Thyroid gland (tissue), 4 donors: ENCODE measurements at regions not wholly inside any gene's neighbourhood (a gene's known extent, or its start where the extent isn't known, plus 50 kb on each side); places are given as distances from the start of the nearest gene placed in this dataset.
"Not testable (repeated sequence)": the region's sequence is repeated elsewhere in the genome, so short reads cannot be mapped to it uniquely, and the experiment has no call there.

Experiments
- DNase-seq, 2 donors: peaks; one replicate each; pipeline ENCODE4 v3.0.0-alpha.2; 2019
- H3K27ac ChIP-seq, 3 donors: fragments of 200-600 bp; sonication (generic); 1 replicate in 2 of 3; 2 replicates in 1 of 3; pipeline ENCODE4 v1.5.1; 2016 to 2019; ENCODE audit warnings: mild to moderate bottlenecking in 1 of 3, moderate library complexity in 1 of 3
- H3K27me3 ChIP-seq: fragments of 200-600 bp; sonication (generic); one replicate; pipeline ENCODE4 v1.5.1; 2019
- H3K36me3 ChIP-seq, 2 donors: fragments of 200-600 bp; sonication (generic); one replicate each; pipeline ENCODE4 v1.5.1; 2016 to 2019
- H3K4me1 ChIP-seq, 2 donors: fragments of 200-600 bp; sonication (generic); one replicate each; pipeline ENCODE4 v1.5.1; 2017 to 2019
- H3K4me3 ChIP-seq, 3 donors: fragments of 200-600 bp; sonication (generic); replicated peaks in 1 of 3; 1 replicate in 2 of 3; 2 replicates in 1 of 3; pipeline ENCODE4 v1.5.1; 2016; ENCODE audit warnings: mild to moderate bottlenecking in 1 of 3
- H3K9me3 ChIP-seq: fragments of 200-600 bp; sonication (generic); one replicate; pipeline ENCODE4 v1.5.1; 2017
- WGBS, 2 donors: methylation state at CpG; one replicate each; pipeline ENCODE4 v1.1.5; 2017; 5-methylcytosine and 5-hydroxymethylcytosine counted together
- intact Hi-C: fragments of 100-400 bp; cut with DNase I; formaldehyde crosslinking; loops from one replicate; pipeline ENCODE4 v1.15.1; 2023

DNA sequence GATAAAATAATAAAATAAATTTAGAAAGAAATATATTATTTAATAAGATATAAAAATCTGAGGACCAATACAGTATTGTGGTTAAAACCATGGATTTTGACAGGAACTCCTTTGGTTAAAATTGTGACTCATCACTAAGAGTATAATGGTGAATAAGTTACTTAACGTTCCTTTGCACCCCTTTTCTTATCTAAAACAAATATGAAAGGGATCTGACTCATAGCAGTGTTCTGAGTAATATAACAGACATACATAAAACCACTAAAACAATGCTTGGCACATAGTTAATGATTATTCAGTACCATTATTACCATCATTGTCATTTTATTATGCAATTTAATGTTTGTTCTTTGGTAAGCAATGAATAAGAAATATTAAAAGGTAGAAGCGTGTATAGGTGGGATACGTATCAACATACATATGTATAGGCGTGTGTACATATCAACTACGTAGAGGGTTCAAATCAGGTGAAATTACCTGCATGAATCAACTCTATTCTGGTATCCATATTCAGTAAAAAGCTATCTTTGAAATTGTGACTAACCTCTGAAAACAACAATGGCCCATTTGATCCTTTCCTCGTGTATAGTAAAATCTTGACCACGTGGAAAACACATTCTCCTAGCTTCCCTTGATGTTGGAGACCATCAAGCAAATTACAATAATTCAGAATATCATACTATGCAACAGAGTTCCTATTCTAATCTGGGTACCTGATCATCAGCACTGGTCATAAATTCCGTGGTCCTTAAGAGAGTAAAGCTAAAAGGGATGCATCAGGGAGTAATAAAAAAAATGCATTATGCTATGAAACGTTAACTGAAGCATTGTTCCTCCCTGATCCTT is 342.6 kb upstream of the SPATA31A3 start:
- intact Hi-C loops, H3K27ac ChIP-seq, H3K9me3 ChIP-seq, DNase-seq, H3K4me1 ChIP-seq, H3K4me3 ChIP-seq, H3K36me3 ChIP-seq, H3K27me3 ChIP-seq: not testable (repeated sequence)
- WGBS, 2 donors = no CpG with 5 or more reads among the region's 9 CpGs

DNA sequence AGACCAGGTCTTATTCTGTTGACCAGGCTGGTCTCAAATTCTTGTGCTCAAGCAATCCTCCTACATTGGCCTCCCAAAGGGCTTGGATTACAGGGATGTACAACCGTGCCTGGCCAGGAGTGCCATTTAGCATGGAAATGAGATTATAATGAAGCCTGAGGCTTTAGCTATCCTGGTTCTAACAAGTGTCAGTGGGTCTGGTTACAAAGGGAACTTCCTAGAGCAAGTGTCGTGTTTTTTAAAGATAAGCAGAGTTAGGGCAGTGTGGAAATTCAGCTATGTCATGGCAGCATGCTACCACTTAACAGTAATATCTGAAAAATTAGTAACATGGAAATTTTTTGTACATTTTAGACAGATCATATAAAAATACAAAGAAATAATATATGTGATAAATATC is 339.3 kb upstream of the SPATA31A3 start:
- H3K36me3 ChIP-seq, H3K27me3 ChIP-seq, H3K4me1 ChIP-seq, intact Hi-C loops, H3K9me3 ChIP-seq, H3K4me3 ChIP-seq, H3K27ac ChIP-seq, DNase-seq: not testable (repeated sequence)
- WGBS, 2 donors = no CpG with 5 or more reads among the region's 2 CpGs

DNA sequence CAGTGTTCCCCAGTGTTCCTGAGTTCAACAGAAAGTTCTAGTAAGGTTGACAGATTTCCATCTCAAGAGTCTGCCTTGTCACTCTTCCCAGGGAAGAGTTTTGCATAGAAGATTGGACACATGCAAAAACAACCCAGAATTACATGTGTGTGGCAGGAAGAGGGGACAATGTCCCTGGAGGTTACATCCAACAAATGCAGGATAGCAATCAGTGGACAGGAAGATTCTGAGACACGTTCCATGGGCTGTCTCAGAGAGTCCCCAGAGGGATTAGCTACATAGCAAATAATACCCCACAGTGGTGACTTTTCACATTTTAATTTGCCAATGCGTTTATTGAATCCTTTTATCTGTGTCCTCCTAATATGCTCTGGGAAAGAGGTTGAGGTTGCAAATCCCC is 321.1 kb upstream of the SPATA31A3 start:
- H3K36me3 ChIP-seq, H3K4me3 ChIP-seq, H3K27ac ChIP-seq, intact Hi-C loops, H3K4me1 ChIP-seq, H3K27me3 ChIP-seq, H3K9me3 ChIP-seq, DNase-seq: not testable (repeated sequence)
- no CpG with 5 or more reads among the region's 2 CpGs for WGBS, 2 donors

DNA sequence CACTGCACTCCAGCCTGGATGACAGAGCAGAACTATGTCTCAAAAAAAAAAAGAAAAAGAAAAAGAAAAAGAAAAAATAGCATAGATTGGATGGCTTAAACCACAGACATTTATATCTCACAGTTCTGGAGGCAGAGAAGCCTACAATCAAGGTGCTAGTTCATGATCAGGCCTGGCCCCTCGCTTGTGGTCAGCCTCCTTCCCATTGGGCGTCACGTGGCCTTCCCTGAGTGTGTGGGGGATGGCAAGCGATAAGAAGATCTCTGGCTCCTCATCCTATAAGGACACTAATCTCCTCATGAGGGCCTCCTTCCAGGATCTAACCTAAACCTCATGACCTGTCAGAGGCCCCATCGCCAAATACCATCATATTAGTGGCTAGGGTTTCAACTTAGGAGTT is 320.2 kb upstream of the SPATA31A3 start:
- H3K36me3 ChIP-seq, H3K27me3 ChIP-seq, H3K4me3 ChIP-seq, H3K4me1 ChIP-seq, DNase-seq, H3K27ac ChIP-seq, H3K9me3 ChIP-seq, intact Hi-C loops: not testable (repeated sequence)
- WGBS, 2 donors = no CpG with 5 or more reads among the region's 5 CpGs

DNA sequence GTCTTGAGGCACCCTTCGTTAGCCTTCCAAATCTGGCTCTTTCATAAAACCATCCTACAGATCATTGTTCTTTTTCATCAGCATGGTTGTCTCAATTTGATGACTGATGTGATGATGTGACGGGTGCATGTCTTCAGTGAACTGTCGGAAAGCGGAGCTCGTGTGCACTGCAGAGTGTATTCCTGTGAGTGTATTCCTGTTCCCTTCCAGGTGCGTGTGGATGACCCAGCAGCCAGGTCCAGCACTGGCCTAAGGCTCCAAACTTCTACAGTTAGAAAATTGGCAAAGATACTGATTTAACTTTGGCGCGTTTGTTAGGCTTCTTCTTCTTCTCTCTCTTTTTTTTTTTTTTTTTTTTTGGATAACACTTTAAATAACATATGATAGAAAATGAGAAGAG is 314.8 kb upstream of the SPATA31A3 start:
- H3K27me3 ChIP-seq, H3K27ac ChIP-seq, H3K4me1 ChIP-seq, intact Hi-C loops, H3K9me3 ChIP-seq, H3K36me3 ChIP-seq, DNase-seq, H3K4me3 ChIP-seq: not testable (repeated sequence)
- WGBS, 2 donors = no CpG with 5 or more reads among the region's 8 CpGs

DNA sequence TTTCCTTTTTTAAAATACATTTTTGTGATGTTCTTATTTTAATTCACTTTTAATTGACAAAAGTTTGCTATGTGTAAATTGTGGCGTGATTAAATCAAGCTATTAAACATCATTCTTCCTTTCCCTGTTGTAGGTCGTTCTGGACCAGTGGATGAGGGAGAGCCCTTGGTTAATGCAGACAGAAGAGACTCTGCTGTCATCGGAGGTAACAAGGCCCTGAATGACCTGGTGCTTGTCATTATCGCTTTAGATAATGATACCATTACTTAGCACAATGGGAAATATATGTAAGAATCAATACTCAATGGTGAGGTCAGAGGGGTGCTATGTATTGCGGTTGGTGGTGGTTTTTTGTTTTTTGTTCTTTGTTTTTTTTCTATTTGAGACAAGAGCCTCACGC is 296.4 kb upstream of the SPATA31A3 start:
- intact Hi-C loops, H3K27ac ChIP-seq, H3K4me1 ChIP-seq, H3K36me3 ChIP-seq, H3K27me3 ChIP-seq, H3K4me3 ChIP-seq, H3K9me3 ChIP-seq, DNase-seq: not testable (repeated sequence)
- no CpG with 5 or more reads among the region's 6 CpGs for WGBS, 2 donors

DNA sequence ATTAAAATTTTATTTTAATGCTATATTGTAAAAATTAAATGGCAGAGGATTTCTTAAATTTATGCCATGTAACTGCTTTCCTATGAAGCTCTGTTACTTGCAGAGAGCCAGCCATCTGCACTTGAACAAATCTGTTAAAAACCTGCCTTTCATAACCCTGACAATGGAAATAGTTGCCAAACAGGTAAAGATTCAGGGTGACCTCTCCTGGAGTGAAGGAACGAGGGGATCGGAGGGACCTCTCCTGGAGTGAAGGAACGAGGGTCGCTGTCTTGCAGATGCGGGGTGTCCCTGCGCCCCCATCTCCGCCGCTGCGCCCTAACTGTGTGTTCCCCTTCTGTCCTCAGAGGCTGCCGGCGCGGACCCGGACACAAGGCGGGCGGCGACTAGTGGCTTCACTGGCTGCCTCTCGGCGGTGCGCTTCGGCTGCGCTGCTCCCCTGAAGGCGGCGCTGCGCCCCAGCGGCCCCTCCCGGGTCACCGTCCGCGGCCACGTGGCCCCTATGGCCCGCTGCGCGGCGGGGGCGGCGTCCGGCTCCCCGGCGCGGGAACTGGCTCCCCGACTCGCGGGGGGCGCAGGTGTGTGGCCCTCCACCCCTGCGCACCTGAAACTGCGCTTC is 295.9 kb upstream of the SPATA31A3 start:
- no CpG with 5 or more reads among the region's 46 CpGs for WGBS, 2 donors
- DNase-seq, H3K4me1 ChIP-seq, H3K4me3 ChIP-seq, H3K27ac ChIP-seq, H3K36me3 ChIP-seq, H3K27me3 ChIP-seq, intact Hi-C loops, H3K9me3 ChIP-seq: not testable (repeated sequence)

DNA sequence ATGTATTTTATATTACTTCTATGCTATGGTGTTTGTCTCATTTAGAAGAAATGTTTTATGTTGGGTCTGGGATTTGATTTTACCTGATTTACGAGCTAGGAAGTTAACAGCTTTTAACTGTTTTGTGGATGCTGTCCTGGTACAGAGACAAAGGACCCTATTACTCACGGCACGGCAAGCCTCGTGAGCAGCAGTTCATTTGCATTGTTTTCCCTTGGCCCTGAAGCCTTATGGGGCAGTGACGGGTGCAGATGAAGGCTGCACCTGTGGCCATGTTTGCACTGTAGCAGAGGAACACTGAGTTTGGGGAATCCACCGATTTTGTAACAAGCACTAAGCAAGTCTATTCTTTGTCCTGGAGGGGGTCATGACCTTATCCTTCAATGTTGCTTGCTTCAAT is 291.9 kb upstream of the SPATA31A3 start:
- H3K4me3 ChIP-seq, H3K36me3 ChIP-seq, DNase-seq, H3K27me3 ChIP-seq, H3K4me1 ChIP-seq, H3K27ac ChIP-seq, H3K9me3 ChIP-seq, intact Hi-C loops: not testable (repeated sequence)
- no CpG with 5 or more reads among the region's 6 CpGs for WGBS, 2 donors

DNA sequence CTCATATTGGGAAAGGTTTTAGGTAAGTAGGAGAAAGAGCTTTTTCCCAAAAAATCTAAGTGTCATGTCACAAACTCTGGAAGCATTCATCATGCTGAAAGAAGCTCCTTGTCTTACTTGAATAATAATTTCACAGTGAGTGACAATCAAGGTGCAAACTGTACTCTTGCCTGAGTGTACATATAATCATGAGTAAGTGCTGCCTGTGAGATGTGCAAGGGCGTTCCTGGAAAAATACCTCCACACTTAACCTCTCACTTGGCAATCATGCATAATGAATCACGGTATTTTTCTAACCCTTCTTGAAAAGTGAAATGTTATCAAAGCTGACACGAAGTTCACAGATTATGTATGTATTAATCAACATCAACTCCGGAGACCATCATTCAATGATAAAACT is 289.2 kb upstream of the SPATA31A3 start:
- intact Hi-C loops = not testable (repeated sequence)
- WGBS, 2 donors = no CpG with 5 or more reads among the region's 4 CpGs

DNA sequence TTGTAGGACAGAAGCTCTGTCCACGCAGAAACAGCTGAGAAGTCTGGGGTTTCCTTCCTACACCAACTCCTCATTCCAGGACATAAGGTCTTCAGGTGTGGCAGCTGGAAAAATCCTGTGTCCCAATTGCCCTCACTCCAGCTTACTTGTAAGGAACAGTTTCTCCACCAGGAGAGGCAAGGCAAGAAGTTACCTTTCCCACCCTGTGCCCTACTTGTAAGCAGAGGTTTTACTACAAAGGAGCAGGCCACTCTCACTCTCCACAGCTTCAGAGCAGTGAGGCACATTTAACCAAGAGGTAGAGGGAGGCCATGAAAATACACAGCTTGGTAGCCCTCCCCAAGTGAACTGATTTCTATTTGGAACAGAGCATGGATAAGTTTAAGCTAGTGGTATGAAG is 277.3 kb upstream of the SPATA31A3 start:
- H3K27ac ChIP-seq, H3K4me3 ChIP-seq, H3K36me3 ChIP-seq, DNase-seq, intact Hi-C loops, H3K4me1 ChIP-seq, H3K9me3 ChIP-seq, H3K27me3 ChIP-seq: not testable (repeated sequence)
- no CpG with 5 or more reads among the region's 1 CpG for WGBS, 2 donors

More for the DNA sequence above, 289.2 kb upstream of the SPATA31A3 start:
- not testable (repeated sequence) for H3K27me3 ChIP-seq, H3K36me3 ChIP-seq, H3K27ac ChIP-seq, H3K9me3 ChIP-seq, DNase-seq, H3K4me3 ChIP-seq, H3K4me1 ChIP-seq

DNA sequence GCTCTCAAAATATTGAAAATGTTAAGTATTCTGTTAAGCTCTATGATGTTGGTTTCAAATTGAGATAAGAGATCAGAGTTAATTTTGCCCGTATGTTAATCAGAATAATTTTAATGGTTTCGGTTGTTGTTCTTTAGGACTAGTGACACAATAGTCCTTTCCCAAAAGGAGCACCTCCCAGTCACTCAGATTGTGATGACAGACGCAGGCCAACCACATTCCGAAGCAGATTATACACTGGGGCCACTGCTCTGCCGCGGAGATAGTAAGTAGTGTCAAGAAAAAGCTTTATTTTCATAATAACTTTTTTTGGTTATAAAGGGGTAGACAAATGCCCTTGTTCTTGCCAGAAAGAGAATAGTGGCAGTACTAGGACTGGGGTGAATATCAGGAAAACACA is 265.5 kb upstream of the SPATA31A3 start:
- H3K4me1 ChIP-seq, H3K9me3 ChIP-seq, intact Hi-C loops, H3K4me3 ChIP-seq, H3K27me3 ChIP-seq, H3K27ac ChIP-seq, H3K36me3 ChIP-seq, DNase-seq: not testable (repeated sequence)
- no CpG with 5 or more reads among the region's 6 CpGs for WGBS, 2 donors

DNA sequence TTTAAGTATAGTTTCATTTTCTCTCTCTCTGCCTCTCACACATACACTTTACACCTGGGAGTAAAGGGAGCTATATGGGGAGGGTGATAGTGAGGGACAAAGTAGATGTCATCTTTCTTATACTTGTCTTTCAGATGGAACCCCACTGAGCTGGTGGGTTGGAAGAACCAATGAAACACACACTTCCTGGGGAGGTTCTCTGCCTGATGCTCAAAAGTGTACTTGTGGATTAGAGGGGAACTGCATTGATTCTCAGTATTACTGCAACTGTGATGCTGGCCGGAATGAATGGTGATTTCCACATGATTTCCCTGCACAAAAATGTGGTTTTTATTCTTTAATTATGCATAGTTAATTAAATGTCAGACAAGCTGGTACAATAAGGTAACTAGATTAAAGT is 256.6 kb upstream of the SPATA31A3 start:
- H3K9me3 ChIP-seq, DNase-seq, H3K36me3 ChIP-seq, H3K4me3 ChIP-seq, intact Hi-C loops, H3K4me1 ChIP-seq, H3K27me3 ChIP-seq, H3K27ac ChIP-seq: not testable (repeated sequence)
- no CpG with 5 or more reads among the region's 1 CpG for WGBS, 2 donors

DNA sequence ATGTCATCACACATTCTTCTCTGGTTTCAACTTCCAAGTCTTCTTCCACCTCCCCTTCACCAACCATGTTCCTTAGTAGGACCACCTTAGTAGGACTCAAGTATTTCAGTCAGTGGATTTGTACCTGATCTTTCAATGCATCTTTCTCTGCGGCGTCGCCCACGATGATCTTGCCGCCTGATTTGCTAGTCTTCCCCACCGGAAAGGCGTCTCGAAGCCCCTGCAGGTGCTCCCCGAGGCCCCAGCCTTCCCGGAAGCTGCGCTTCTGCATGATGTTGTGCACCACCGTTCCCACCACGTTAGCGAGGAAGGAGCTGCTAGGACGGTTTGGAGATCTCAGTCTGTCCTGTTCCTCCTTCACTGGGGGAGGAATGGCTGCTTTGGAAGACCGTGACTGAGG is 219.7 kb upstream of the SPATA31A3 start:
- H3K4me1 ChIP-seq, H3K27me3 ChIP-seq, H3K27ac ChIP-seq, intact Hi-C loops, H3K36me3 ChIP-seq, DNase-seq, H3K9me3 ChIP-seq, H3K4me3 ChIP-seq: not testable (repeated sequence)
- 95 to 96% methylated on average over 12 to 14 of the region's 16 CpGs for WGBS, 2 donors
